ENCODE measurements at regions not wholly inside any gene's neighbourhood (a gene's known extent, or its start where the extent isn't known, plus 50 kb on each side); places are given as distances from the start of the nearest gene placed in this dataset.

DNA sequence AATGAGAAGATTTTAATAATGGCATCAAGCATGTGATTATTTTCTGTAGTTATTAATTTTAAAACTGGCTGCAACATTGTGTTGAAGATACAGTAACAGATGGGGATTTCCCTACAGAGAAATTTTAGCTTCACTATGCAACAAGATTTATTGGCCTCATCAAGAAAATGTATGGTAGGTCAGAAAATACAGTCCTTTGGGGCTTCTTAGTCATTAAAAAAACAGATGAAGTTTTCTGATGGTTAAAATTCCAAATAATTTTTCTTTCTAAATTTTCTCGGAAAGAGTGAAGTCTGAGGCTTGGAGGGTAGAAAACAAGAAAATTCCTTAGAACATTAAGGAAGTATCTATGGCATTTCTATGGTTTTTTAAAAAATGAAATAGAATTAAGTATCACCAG, 1790.8 kb upstream of the PCDH20 start:
- TF ChIP-seq, protein P1, sequence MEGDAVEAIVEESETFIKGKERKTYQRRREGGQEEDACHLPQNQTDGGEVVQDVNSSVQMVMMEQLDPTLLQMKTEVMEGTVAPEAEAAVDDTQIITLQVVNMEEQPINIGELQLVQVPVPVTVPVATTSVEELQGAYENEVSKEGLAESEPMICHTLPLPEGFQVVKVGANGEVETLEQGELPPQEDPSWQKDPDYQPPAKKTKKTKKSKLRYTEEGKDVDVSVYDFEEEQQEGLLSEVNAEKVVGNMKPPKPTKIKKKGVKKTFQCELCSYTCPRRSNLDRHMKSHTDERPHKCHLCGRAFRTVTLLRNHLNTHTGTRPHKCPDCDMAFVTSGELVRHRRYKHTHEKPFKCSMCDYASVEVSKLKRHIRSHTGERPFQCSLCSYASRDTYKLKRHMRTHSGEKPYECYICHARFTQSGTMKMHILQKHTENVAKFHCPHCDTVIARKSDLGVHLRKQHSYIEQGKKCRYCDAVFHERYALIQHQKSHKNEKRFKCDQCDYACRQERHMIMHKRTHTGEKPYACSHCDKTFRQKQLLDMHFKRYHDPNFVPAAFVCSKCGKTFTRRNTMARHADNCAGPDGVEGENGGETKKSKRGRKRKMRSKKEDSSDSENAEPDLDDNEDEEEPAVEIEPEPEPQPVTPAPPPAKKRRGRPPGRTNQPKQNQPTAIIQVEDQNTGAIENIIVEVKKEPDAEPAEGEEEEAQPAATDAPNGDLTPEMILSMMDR (IDR thresholded peaks at IDR 0.05; ENCODE audit: insufficient read depth, low read depth, low read length, missing control alignments): no peak
- H3K4me3 ChIP-seq (ENCODE audit: low read length): no peak overlapping the region
- DNase-seq (ENCODE audit: low read depth): no peak

DNA sequence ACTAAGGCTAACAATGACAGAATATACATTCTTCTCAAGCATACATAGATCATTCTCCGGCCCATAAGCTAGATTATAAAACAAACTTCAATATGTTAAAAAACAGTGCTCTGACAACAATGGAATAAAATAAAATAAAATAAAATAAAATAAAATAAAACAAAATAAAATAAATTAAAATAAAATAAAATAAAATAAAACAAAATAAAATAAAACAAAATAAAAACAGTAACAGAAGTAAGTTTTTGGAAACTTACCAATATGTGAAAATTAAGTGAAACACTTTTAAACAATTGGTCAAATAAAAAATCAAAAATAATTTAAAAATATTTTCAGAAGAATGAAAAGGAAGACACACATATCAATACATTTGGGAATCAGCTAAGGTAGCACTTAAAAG, 1785.8 kb upstream of the PCDH20 start:
- H3K4me3 ChIP-seq (ENCODE audit: low read length): no peak overlapping the region
- no peak for DNase-seq (ENCODE audit: low read depth)
- TF ChIP-seq, protein P1 (IDR thresholded peaks at IDR 0.05; ENCODE audit: insufficient read depth, low read depth, low read length, missing control alignments): no peak

DNA sequence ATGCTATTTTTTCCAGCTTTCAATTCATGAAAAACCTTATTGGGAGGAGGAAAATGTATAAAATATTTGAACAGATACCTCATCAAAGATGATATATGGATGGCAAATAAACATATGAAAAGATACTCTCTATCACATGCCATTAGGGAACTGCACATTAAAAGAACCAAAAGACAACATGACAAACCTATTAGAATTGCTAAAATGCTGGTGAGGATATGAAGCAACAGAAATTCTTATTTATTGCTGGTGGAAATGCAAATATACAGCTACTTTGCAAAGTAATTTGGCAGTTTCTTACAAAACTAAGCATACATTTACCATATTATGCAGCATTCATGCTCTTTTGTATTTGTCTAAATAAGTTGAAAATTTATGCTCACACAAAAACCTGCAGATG, 1783.9 kb upstream of the PCDH20 start:
- TF ChIP-seq, protein P1 (IDR thresholded peaks at IDR 0.05; ENCODE audit: insufficient read depth, low read depth, low read length, missing control alignments): no peak
- no peak for DNase-seq (ENCODE audit: low read depth)
- H3K4me3 ChIP-seq (ENCODE audit: low read length): no peak overlapping the region

DNA sequence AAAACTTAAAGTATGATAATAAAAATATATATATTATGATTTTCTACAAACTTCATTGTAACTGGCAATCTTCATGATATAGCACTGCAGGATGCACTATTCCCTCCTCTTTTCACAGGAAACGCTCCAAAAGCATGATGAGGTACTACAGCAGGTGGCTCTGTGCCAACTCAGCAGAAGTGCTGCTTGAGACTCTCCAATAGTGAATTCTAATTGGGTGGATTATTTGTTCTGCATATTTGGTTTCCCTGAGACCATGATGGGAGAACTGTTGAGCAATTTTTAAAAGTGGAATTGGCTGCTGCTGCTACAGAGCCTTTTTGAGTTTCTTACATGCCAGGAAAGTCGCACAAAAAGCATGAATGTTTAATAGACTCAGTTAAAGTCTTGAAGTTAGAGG, 1782.4 kb upstream of the PCDH20 start:
- TF ChIP-seq, protein P1 (IDR thresholded peaks at IDR 0.05; ENCODE audit: insufficient read depth, low read depth, low read length, missing control alignments): no peak
- no peak overlapping the region for H3K4me3 ChIP-seq (ENCODE audit: low read length)
- DNase-seq (ENCODE audit: low read depth): no peak

DNA sequence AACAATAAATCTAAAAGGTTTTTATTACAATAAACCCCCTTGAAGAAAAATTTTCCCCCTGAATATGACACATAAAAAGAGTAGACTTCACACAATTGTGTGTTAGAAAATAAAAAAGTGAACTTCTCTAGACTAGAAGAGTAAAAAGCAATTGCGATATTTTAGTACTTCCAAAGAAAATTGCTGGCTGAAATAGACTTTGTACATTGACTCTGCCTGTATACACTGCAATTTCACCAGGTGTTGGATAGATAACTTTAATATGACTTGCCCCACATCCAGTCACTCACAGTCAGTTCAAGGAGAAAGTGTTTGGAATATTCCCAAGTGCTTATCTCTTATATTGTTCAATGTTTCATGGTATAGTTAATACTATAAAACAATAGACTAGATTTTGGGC, 1780.1 kb upstream of the PCDH20 start:
- TF ChIP-seq, protein P1 (IDR thresholded peaks at IDR 0.05; ENCODE audit: insufficient read depth, low read depth, low read length, missing control alignments): no peak
- no peak for DNase-seq (ENCODE audit: low read depth)
- no peak overlapping the region for H3K4me3 ChIP-seq (ENCODE audit: low read length)

DNA sequence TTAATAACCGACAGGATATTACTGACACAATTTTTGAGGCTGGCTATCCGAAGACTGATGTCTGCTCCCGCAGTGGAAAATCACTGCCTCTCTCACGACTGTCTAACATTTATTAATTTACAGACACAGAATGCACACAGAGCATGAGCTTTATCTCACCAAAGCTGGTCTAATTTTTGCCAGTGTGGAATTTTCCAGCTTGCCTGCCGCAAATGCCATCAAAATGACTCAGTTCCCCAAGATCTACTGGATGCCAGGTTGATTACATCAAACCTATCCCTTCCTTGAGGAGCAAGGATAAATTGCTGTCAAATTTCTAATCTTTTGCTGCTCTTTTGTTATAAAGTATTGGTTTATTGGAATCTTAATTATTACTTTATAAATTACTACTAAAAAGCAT, 1775.1 kb upstream of the PCDH20 start:
- peak; percentile 19 for DNase-seq (ENCODE audit: low read depth)
- TF ChIP-seq, protein P1 (IDR thresholded peaks at IDR 0.05; ENCODE audit: insufficient read depth, low read depth, low read length, missing control alignments): no peak
- no peak overlapping the region for H3K4me3 ChIP-seq (ENCODE audit: low read length)

DNA sequence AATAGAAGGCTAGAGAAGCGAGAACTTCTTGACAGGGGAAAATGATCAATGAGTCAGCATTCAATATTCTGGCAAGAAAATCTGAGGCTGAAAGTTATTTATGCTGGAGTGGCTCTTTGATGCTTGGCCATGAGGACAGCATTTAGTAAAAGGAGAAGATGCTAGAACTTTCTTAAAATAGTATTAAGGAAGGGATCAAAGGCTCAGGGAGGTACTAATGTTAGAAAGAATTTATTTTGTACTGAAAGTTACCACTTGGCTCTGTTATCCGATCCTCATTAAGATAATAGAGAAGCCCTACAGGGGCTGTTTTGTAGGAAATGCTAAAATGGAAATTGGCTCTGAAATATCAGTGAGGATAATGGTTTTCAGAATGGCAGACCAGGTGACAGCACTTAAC, 1774.6 kb upstream of the PCDH20 start:
- no peak overlapping the region for H3K4me3 ChIP-seq (ENCODE audit: low read length)
- TF ChIP-seq, protein P1 (IDR thresholded peaks at IDR 0.05; ENCODE audit: insufficient read depth, low read depth, low read length, missing control alignments): no peak
- DNase-seq (ENCODE audit: low read depth): no peak

Measured in epithelial cell of esophagus (primary cell).